Right atrium auricular region (tissue), 2 donors: ENCODE measurements at regions not wholly inside any gene's neighbourhood (a gene's known extent, or its start where the extent isn't known, plus 50 kb on each side); places are given as distances from the start of the nearest gene placed in this dataset.

Experiments used
- DNase-seq: peaks from one replicate; pipeline ENCODE4 v3.0.0-alpha.2; 2019; ENCODE audit warnings: low spot score
- H3K27ac ChIP-seq, 2 donors: fragments of 200-600 bp; sonication (generic); 1 replicate in 1 of 2; 2 replicates in 1 of 2; pipeline ENCODE4 v1.5.1; 2016 to 2019
- H3K27me3 ChIP-seq, 2 donors: fragments of 200-600 bp; sonication (generic); one replicate each; pipeline versions ENCODE4 v1.5.1 to v1.6.0; 2017 to 2019
- H3K36me3 ChIP-seq: fragments of 200-600 bp; sonication (generic); one replicate; pipeline ENCODE4 v1.5.1; 2016
- H3K4me1 ChIP-seq, 2 donors: fragments of 200-600 bp; sonication (generic); one replicate each; pipeline versions ENCODE4 v1.5.1 to v1.6.0; 2017 to 2019
- H3K4me3 ChIP-seq, 2 donors: fragments of 200-600 bp; sonication (generic); 1 replicate in 1 of 2; 2 replicates in 1 of 2; pipeline ENCODE4 v1.5.1; 2017 to 2019; ENCODE audit warnings: mild to moderate bottlenecking in 1 of 2, moderate library complexity in 1 of 2
- H3K9me3 ChIP-seq, 2 donors: fragments of 200-600 bp; sonication (generic); one replicate each; pipeline ENCODE4 v1.5.1; 2019
- TF ChIP-seq, protein P1 (sequence below), 2 donors: fragments of 200-600 bp; sonication (generic); IDR thresholded peaks; one replicate each; pipeline ENCODE4 v1.5.1; 2019; ENCODE audit warnings: antibody characterized with exemption in 2 of 2

- H3K36me3 ChIP-seq: no peaks in the 10 kb centered on the region
- no peak overlapping the region for H3K4me3 ChIP-seq
- no peak for DNase-seq
- no peaks in the 10 kb centered on the region for H3K27me3 ChIP-seq
- TF ChIP-seq, protein P1, sequence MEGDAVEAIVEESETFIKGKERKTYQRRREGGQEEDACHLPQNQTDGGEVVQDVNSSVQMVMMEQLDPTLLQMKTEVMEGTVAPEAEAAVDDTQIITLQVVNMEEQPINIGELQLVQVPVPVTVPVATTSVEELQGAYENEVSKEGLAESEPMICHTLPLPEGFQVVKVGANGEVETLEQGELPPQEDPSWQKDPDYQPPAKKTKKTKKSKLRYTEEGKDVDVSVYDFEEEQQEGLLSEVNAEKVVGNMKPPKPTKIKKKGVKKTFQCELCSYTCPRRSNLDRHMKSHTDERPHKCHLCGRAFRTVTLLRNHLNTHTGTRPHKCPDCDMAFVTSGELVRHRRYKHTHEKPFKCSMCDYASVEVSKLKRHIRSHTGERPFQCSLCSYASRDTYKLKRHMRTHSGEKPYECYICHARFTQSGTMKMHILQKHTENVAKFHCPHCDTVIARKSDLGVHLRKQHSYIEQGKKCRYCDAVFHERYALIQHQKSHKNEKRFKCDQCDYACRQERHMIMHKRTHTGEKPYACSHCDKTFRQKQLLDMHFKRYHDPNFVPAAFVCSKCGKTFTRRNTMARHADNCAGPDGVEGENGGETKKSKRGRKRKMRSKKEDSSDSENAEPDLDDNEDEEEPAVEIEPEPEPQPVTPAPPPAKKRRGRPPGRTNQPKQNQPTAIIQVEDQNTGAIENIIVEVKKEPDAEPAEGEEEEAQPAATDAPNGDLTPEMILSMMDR (IDR thresholded peaks at IDR 0.05): no peak
- no peak overlapping the region for H3K27ac ChIP-seq
- no peaks in the 10 kb centered on the region for H3K4me1 ChIP-seq
- no peaks in the 10 kb centered on the region for H3K9me3 ChIP-seq
These were observed 827.9 kb downstream of the PCDH7 start for GRCh38 chr4:31548021-31548420.

- Histone ChIP-seq H3K9me3 (no peaks in the 10 kb centered on the region), H3K36me3 (no peaks in the 10 kb centered on the region), H3K4me1 (no peaks in the 10 kb centered on the region), H3K27me3 (no peaks in the 10 kb centered on the region), H3K4me3 (no peak overlapping the region), H3K27ac (no peak overlapping the region)
- TF ChIP-seq, protein P1 (IDR thresholded peaks at IDR 0.05): no peak
- no peak for DNase-seq
These were observed 828.7 kb downstream of the PCDH7 start for GRCh38 chr4:31548823-31549222.

- Histone ChIP-seq H3K9me3 (no peaks in the 10 kb centered on the region), H3K27me3 (no peaks in the 10 kb centered on the region), H3K36me3 (no peaks in the 10 kb centered on the region), H3K4me3 (no peak overlapping the region), H3K27ac (no peak overlapping the region), H3K4me1 (no peaks in the 10 kb centered on the region)
- no peak for DNase-seq
- TF ChIP-seq, protein P1 (IDR thresholded peaks at IDR 0.05): no peak
These were observed 829.1 kb downstream of the PCDH7 start for GRCh38 chr4:31549256-31549655.

GRCh38 chr4:31557437-31557836 lies 837.3 kb downstream of the PCDH7 start:
- no peak overlapping the region for H3K27ac ChIP-seq
- no peak for DNase-seq
- H3K4me3 ChIP-seq: no peak overlapping the region
- H3K36me3 ChIP-seq: no peaks in the 10 kb centered on the region
- no peaks in the 10 kb centered on the region for H3K4me1 ChIP-seq
- peaks cover 0 to 10% of the 10 kb centered on the region in 2 donors for H3K9me3 ChIP-seq
- TF ChIP-seq, protein P1 (IDR thresholded peaks at IDR 0.05): no peak
- H3K27me3 ChIP-seq: no peaks in the 10 kb centered on the region

DNA sequence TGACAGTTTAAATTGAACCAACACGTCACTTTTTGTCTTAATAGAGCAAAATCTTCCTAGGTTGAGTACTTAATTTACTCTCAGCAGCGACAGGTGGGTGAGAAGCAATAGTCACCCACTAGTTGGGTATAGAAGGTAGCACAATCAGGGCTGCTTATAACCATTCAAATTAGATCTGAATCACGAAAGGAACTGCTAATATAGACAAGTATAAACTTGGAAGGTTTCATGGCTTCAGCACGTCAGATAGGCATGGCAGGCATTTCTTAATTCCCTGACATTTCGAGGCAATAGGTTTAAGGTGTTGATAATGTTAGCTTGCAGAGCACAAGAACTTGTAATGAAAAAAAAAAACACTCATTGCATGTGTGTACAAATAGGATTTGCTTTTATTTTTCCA lies 853.4 kb downstream of the PCDH7 start:
- TF ChIP-seq, protein P1 (IDR thresholded peaks at IDR 0.05): no peak
- H3K9me3 ChIP-seq: no peaks in the 10 kb centered on the region
- no peak for DNase-seq
- H3K27ac ChIP-seq: no peak overlapping the region
- no peaks in the 10 kb centered on the region for H3K36me3 ChIP-seq
- no peaks in the 10 kb centered on the region for H3K4me1 ChIP-seq
- H3K4me3 ChIP-seq: no peak overlapping the region
- no peaks in the 10 kb centered on the region for H3K27me3 ChIP-seq

DNA sequence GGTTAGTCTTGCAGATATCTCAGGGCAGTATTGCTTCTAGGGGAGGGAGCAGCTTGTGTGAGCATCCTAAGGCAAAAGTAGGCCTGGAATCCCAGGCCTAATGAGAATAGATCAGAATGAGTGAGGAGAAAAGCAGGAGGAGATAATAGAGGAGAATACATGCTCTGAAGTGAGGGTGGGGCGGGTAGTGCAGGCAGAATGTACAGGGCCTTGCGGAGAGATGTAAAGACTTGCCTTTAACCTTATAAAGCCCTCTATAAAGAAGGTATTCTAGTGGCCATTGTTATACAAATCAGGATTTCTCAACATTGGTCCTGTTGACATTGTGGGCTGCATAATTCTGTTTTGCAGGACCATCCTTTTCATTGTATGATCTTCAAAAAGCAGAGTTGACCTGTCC lies 855.3 kb downstream of the PCDH7 start:
- TF ChIP-seq, protein P1 (IDR thresholded peaks at IDR 0.05): no peak
- H3K4me3 ChIP-seq: no peak overlapping the region
- no peaks in the 10 kb centered on the region for H3K36me3 ChIP-seq
- no peaks in the 10 kb centered on the region for H3K9me3 ChIP-seq
- no peak for DNase-seq
- no peak overlapping the region for H3K27ac ChIP-seq
- no peaks in the 10 kb centered on the region for H3K4me1 ChIP-seq
- H3K27me3 ChIP-seq: no peaks in the 10 kb centered on the region
